GM18505 (cell line): ENCODE measurements at regions not wholly inside any gene's neighbourhood (a gene's known extent, or its start where the extent isn't known, plus 50 kb on each side); places are given as distances from the start of the nearest gene placed in this dataset.
"Not testable (repeated sequence)": the region's sequence is repeated elsewhere in the genome, so short reads cannot be mapped to it uniquely, and the experiment has no call there.

Experiments
- ATAC-seq: cut with Tn5 transposase; IDR thresholded peaks from one replicate; pipeline ENCODE4 v1.9.1; 2021; ENCODE audit not compliant: unreplicated experiment
- POLR2A ChIP-seq: IDR thresholded peaks from 4 replicates; pipeline ENCODE4 v1.6.1; 2011; ENCODE audit warnings: borderline replicate concordance; ENCODE audit not compliant: insufficient read depth, insufficient read length; ENCODE audit errors: extremely low read depth

GRCh38 chr7:29619111-29619510, 55.5 kb downstream of the PRR15 start:
- TF ChIP-seq POLR2A: no peak

DNA sequence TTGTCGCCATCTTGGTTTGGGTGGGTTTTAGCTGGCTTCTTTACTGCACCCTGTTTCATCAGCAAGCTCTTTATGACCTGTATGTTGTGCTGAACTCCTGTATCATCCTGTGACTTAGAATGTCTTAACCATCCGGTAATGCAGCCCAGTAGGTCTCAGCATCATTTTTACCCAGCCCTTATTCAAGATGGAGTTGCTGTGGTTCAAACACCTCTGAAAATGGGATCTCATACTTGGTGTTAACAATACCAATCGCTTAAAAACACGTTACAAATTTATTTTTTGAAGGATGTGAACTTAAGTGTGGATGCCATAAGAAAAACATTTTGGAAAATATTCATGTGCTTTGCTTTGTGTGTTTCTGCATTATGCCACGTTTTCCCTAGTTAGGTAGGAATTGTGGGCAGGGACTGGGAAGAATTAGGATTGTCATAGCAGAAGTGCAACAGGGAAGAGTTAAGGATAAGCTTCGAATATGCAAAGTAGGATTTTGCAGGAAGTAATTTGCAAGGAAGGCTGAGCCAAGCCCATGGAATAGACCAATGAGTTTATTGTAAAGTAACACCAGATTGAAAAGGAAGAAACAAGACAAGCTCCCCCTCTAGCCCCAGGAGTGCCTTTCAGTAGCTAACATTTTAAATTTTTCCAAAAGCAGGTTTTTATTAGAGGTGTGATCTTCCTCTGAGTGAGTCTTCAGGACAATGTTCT, 56.4 kb downstream of the PRR15 start:
- no peak for ATAC-seq
- TF ChIP-seq POLR2A: no peak

More at GRCh38 chr7:29619111-29619510, 55.5 kb downstream of the PRR15 start:
- no peak for ATAC-seq

DNA sequence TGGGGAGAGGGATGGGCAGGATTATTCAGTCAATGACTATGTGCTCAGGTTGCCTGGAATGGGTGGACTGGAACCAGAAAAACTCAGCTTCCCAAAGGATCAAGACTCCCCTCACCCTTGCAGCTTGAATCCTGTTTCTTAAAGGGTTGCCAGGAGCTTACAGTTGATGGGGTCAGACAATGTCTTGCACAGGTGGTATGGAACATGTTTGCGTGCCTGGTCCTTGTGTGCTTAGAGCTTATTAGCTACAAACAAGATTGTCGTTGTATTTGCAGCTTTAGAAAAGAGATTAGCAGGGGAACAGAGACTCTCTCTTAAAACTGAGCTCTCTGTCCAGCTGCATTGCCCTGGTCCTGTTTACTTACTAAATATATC, 56.9 kb downstream of the PRR15 start:
- no peak for TF ChIP-seq POLR2A
- no peak for ATAC-seq

DNA sequence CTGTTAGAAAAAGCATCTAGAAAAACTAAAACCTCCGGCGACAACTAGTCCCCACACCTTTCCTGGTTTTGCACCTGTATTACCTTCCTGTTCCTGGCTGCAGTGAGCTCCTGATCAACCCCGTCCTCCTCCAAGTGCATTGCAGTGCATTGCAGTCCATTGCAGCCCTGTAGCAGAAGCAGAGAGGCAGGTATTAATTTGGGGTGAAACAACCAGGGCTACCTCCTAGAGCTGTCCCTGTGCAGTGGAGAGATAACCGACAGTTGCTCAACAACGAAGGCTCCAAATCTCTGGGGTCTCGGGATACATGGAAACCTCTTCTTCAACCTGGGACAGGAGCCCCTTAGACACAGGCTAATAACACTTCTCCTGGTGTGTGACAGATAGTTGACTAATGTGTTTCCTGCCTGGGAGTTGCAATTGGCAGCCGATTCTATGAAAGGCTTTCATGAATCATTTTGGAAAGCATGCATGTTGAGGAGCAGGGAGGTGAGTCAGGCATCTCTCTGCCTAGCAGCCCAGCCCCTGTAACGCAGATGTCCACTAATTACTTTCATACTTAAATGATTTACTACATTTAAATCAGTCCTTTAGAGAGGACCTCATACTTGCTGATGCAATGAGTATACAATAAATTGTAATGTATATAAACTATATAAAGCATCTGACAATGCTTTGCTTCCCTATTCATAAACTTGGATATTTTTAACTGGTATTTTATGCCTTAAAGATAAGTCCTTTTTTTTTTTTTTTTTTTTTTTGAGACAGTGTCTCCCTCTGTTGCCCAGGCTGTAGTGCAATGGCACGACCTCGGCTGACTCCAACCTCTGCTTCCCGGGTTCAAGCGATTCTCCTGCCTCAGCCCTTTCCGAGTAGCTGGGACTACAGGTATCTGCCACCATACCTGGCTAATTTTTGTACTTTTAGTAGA, 59.0 kb downstream of the PRR15 start:
- no peak for ATAC-seq
- no peak for TF ChIP-seq POLR2A

DNA sequence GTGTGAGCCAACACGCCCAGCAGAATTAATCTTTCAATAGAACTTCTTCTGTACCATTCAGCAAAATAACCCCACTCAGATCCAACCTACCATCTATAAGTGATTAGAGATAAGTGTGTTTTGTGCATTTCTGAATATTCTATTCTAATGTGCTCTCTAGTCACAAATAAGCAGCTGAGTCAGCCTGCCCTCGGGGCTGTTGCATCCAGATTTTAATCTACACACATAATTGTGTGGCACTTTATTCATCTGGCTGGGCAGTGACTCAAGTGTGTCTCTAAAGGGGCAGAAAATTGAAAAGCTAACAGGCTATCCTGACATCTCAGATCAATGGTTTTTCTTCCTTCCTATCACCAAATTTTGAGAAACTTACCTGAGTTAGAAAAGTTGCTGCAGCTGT, 60.3 kb downstream of the PRR15 start:
- no peak for TF ChIP-seq POLR2A
- ATAC-seq: no peak

GRCh38 chr7:29626730-29627129, 63.1 kb downstream of the PRR15 start:
- no peak for ATAC-seq
- no peak for TF ChIP-seq POLR2A

GRCh38 chr7:29627631-29628030, 64.0 kb downstream of the PRR15 start:
- ATAC-seq: no peak
- no peak for TF ChIP-seq POLR2A

DNA sequence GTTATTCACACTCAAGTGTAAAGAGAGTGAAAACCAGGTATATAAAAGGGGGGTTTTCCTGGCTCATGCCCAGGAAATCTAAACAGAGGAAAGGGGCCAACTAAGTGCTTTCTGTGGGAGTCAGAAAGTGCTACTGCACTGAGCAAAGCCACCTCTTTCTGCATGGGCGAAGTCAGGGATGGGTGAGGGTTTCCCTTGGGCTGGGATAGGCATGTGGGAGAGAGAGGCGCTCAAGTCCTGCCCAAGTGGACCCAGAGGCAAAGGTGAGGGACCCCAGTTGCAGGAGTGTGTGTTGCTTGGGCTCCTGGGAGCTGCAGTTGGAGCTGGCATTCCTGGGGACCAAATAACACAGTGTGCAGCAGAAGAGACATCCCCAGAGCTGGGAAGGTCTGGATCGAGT, 65.9 kb downstream of the PRR15 start:
- TF ChIP-seq POLR2A: no peak
- ATAC-seq: no peak

DNA sequence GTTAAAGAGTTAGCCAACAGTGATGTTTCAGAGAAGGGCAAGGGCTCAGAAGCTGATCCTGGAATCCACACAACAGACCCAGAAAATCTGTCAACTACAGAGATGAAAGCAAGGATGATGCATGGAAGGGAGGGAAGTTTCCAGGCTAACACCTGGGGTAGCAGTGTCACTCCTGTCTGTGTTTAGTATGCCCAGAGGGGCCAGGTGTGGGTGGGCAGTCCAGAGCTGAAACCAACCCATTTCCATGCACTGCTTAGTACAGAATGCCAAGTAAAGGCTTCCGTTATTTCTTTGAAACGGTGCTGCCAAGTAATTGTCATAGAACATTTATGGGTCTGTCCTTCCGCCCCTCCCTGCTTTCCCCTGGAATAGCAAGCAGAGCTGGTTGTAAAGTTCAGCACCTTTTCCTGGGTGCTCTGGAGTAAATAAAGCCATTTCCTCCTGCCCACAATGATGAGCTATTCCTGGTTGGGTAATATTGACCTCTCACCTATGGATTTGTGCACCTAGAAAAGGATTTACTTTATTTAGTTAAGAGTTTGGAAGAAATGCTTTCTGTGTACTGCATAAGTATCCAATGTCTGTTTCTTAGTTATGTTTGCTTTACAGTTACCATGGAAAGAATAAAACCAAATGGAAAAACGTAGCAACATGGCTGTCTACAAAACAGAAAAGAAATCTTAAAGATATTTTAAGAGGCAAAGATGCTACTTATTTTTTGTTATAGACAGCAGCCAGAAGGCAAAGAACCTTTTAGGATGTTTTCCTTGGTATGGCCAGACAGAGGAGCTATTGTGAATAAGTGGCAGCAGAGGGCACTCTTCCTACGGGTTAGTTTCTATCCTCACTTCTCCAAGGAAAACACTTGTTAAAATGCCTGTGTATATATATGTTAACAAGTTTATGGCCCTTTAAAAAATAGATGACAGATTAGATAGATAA, 71.7 kb downstream of the PRR15 start:
- not testable (repeated sequence) for ATAC-seq

DNA sequence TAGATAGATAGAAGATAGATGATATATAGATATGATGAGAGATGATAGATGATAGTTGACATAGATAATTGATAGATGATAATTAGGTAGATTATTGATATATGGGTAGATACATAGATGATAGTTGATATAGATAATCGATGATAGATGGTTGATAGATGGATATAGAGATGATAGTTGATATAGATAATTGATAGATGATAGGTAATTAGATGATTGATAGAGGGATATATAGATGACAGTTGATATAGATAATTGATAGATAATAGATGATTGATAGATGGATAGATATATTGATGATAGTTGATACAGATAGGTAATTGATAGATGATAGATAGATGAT, 72.3 kb downstream of the PRR15 start:
- no peak for TF ChIP-seq POLR2A
- no peak for ATAC-seq

GRCh38 chr7:29637374-29637773, 73.7 kb downstream of the PRR15 start:
- no peak for ATAC-seq

GRCh38 chr7:29638841-29639240, 75.2 kb downstream of the PRR15 start:
- ATAC-seq: not testable (repeated sequence)

More at GRCh38 chr7:29637374-29637773, 73.7 kb downstream of the PRR15 start:
- TF ChIP-seq POLR2A: no peak

- no peak for ATAC-seq
- TF ChIP-seq POLR2A: no peak
These were observed 75.8 kb downstream of the PRR15 start for GRCh38 chr7:29639386-29639785.
